GM21529 (cell line): ENCODE measurements at regions not wholly inside any gene's neighbourhood (a gene's known extent, or its start where the extent isn't known, plus 50 kb on each side); places are given as distances from the start of the nearest gene placed in this dataset.

Source experiments
- ATAC-seq: cut with Tn5 transposase; IDR thresholded peaks from one replicate; pipeline ENCODE4 v1.9.1; 2021; ENCODE audit not compliant: unreplicated experiment

GRCh38 chr18:47602273-47602897 is 328.1 kb downstream of the SMAD2 start:
- no peak for ATAC-seq

GRCh38 chr18:47601581-47602272 is 328.7 kb downstream of the SMAD2 start:
- no peak for ATAC-seq

- ATAC-seq = no peak
Observed at GRCh38 chr18:47595831-47596501, 334.5 kb downstream of the SMAD2 start.

- ATAC-seq = no peak
Observed at GRCh38 chr18:47594621-47595086, 335.8 kb downstream of the SMAD2 start.

- ATAC-seq = no peak
Observed at GRCh38 chr18:47593744-47594472, 336.6 kb downstream of the SMAD2 start.

- ATAC-seq = no peak
Observed at GRCh38 chr18:47591429-47591828, 339.0 kb downstream of the SMAD2 start.

- ATAC-seq = no peak
Observed at GRCh38 chr18:47587587-47587986, 336.1 kb upstream of the SKOR2 start.

GRCh38 chr18:47586418-47587070 is 335.1 kb upstream of the SKOR2 start:
- no peak for ATAC-seq

GRCh38 chr18:47585914-47586313 is 334.5 kb upstream of the SKOR2 start:
- no peak for ATAC-seq

- no peak for ATAC-seq
Observed at GRCh38 chr18:47585136-47585535, 333.7 kb upstream of the SKOR2 start.

- ATAC-seq = no peak
Observed at GRCh38 chr18:47582093-47582492, 330.6 kb upstream of the SKOR2 start.

- no peak for ATAC-seq
Observed at GRCh38 chr18:47577520-47577919, 326.1 kb upstream of the SKOR2 start.

GRCh38 chr18:47574966-47575365 is 323.5 kb upstream of the SKOR2 start:
- ATAC-seq = no peak

- no peak for ATAC-seq
Observed at GRCh38 chr18:47571957-47572356, 320.5 kb upstream of the SKOR2 start.

- no peak for ATAC-seq
Observed at GRCh38 chr18:47566809-47567208, 315.3 kb upstream of the SKOR2 start.

- no peak for ATAC-seq
Observed at GRCh38 chr18:47560723-47561715, 309.6 kb upstream of the SKOR2 start.

- ATAC-seq = no peak
Observed at GRCh38 chr18:47558110-47558750, 306.8 kb upstream of the SKOR2 start.

- no peak for ATAC-seq
Observed at GRCh38 chr18:47557160-47557559, 305.7 kb upstream of the SKOR2 start.

- no peak for ATAC-seq
Observed at GRCh38 chr18:47552783-47553182, 301.3 kb upstream of the SKOR2 start.
